ENCODE measurements at regions not wholly inside any gene's neighbourhood (a gene's known extent, or its start where the extent isn't known, plus 50 kb on each side); places are given as distances from the start of the nearest gene placed in this dataset.

DNA sequence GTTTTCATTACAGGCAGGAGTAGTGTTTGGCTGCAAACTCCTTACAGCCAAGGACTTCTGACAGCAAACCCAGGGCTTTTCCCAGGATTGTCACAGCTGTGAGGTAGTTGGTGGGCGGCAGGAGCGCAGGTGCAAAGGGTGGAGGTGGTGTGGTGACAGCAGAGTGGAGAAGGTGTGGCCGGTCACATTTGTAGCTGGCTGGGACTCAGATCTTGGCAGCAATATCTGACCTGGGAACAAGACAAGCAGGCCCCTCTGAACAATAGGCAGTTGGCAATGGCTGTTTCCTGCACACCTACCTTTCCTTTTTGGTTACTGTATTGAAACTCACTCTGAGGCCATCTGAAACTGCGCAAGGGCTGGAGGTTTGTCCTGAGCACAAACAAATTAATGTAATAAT is 327.3 kb downstream of the COG6 start:
- TF ChIP-seq TAF1 (IDR thresholded peaks at IDR 0.05; ENCODE audit: borderline replicate concordance, low read depth, low read length) (no peak), ZNF274 (IDR thresholded peaks at IDR 0.05; ENCODE audit: insufficient read depth, insufficient read length) (no peak), EZH2 (IDR thresholded peaks at IDR 0.05; ENCODE audit: borderline replicate concordance, control insufficient read depth, low read depth, low read length) (no peak), STAT1 (conservative IDR thresholded peaks at IDR 0.05) (no peak), TCF7 (IDR thresholded peaks at IDR 0.05; ENCODE audit: borderline replicate concordance) (no peak), SIN3A (IDR thresholded peaks at IDR 0.05; ENCODE audit: low read depth, low read length) (no peak), SUZ12 (IDR thresholded peaks at IDR 0.05; ENCODE audit: unreplicated experiment) (no peak), POLR2A (IDR thresholded peaks at IDR 0.05; ENCODE audit: low read depth, low read length) (no peak), MEF2A (IDR thresholded peaks at IDR 0.05; ENCODE audit: insufficient read depth, low read depth, low read length) (no peak), LARP7 (IDR thresholded peaks at IDR 0.05) (no peak), FOS (IDR thresholded peaks at IDR 0.05; ENCODE audit: borderline replicate concordance, extremely low read depth, insufficient read length) (no peak)
- TF ChIP-seq, protein P1, sequence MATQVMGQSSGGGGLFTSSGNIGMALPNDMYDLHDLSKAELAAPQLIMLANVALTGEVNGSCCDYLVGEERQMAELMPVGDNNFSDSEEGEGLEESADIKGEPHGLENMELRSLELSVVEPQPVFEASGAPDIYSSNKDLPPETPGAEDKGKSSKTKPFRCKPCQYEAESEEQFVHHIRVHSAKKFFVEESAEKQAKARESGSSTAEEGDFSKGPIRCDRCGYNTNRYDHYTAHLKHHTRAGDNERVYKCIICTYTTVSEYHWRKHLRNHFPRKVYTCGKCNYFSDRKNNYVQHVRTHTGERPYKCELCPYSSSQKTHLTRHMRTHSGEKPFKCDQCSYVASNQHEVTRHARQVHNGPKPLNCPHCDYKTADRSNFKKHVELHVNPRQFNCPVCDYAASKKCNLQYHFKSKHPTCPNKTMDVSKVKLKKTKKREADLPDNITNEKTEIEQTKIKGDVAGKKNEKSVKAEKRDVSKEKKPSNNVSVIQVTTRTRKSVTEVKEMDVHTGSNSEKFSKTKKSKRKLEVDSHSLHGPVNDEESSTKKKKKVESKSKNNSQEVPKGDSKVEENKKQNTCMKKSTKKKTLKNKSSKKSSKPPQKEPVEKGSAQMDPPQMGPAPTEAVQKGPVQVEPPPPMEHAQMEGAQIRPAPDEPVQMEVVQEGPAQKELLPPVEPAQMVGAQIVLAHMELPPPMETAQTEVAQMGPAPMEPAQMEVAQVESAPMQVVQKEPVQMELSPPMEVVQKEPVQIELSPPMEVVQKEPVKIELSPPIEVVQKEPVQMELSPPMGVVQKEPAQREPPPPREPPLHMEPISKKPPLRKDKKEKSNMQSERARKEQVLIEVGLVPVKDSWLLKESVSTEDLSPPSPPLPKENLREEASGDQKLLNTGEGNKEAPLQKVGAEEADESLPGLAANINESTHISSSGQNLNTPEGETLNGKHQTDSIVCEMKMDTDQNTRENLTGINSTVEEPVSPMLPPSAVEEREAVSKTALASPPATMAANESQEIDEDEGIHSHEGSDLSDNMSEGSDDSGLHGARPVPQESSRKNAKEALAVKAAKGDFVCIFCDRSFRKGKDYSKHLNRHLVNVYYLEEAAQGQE (IDR thresholded peaks at IDR 0.05; ENCODE audit: low read depth, low read length): no peak
- TF ChIP-seq, protein P2, sequence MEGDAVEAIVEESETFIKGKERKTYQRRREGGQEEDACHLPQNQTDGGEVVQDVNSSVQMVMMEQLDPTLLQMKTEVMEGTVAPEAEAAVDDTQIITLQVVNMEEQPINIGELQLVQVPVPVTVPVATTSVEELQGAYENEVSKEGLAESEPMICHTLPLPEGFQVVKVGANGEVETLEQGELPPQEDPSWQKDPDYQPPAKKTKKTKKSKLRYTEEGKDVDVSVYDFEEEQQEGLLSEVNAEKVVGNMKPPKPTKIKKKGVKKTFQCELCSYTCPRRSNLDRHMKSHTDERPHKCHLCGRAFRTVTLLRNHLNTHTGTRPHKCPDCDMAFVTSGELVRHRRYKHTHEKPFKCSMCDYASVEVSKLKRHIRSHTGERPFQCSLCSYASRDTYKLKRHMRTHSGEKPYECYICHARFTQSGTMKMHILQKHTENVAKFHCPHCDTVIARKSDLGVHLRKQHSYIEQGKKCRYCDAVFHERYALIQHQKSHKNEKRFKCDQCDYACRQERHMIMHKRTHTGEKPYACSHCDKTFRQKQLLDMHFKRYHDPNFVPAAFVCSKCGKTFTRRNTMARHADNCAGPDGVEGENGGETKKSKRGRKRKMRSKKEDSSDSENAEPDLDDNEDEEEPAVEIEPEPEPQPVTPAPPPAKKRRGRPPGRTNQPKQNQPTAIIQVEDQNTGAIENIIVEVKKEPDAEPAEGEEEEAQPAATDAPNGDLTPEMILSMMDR (IDR thresholded peaks at IDR 0.05 in 2 of 3, conservative IDR thresholded peaks at IDR 0.05 in 1 of 3; ENCODE audit: control insufficient read depth in 2 of 3, extremely low read depth in 1 of 3, insufficient read depth in 1 of 3, low read depth in 3 of 3, low read length in 3 of 3): no peak
